WERI-Rb-1 (cell line): ENCODE measurements at regions not wholly inside any gene's neighbourhood (a gene's known extent, or its start where the extent isn't known, plus 50 kb on each side); places are given as distances from the start of the nearest gene placed in this dataset.
A peak's percentile ranks its signal among the peaks of the same experiment; 100 is the strongest.

Experiments used
- DNase-seq: peaks from one replicate; pipeline ENCODE4 v3.0.0-alpha.2; 2020
- H3K27ac ChIP-seq: fragments of 250-450 bp; sonication (Bioruptor Pico); 2 replicates; pipeline ENCODE4 v1.5.1; 2020; ENCODE audit warnings: mild to moderate bottlenecking, moderate library complexity
- H3K27me3 ChIP-seq: fragments of 250-450 bp; sonication (Bioruptor Pico); 2 replicates; pipeline ENCODE4 v1.5.1; 2021; ENCODE audit warnings: mild to moderate bottlenecking, low read depth, moderate library complexity; ENCODE audit not compliant: insufficient read depth, severe bottlenecking
- H3K36me3 ChIP-seq: fragments of 250-450 bp; sonication (Bioruptor Pico); 2 replicates; pipeline ENCODE4 v1.5.1; 2020; ENCODE audit warnings: mild to moderate bottlenecking, moderate library complexity
- H3K4me3 ChIP-seq: 2 replicates; pipeline ENCODE4 v1.5.1; 2011; ENCODE audit warnings: low read depth, mild to moderate bottlenecking, control low read depth, low read length
- H3K9me3 ChIP-seq: fragments of 250-450 bp; sonication (Bioruptor Pico); 2 replicates; pipeline ENCODE4 v1.5.1; 2021; ENCODE audit warnings: mild to moderate bottlenecking, moderate library complexity; ENCODE audit not compliant: severe bottlenecking
- CTCF ChIP-seq: IDR thresholded peaks from 2 replicates; pipeline ENCODE4 v1.5.1; 2011; ENCODE audit warnings: low read depth, mild to moderate bottlenecking, control low read depth, inconsistent platforms, low read length

DNA sequence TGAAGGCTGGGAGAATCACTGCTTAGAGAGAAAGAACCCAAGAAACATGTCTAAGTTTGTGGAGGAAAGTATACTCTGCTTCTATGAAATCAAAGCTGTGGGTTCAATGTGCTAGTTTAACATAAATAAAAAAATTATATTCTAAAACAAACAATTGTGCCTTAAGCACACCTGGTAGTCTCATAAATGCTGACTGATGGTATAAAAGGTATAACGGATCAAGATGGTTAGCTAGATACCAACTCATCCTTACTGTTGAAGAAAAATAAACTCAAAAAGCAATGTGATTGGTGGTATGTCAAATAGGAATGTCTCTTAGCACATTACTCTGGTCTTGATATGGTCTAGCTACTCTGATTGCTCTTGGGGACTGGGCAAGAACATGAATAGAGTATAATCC lies 117.8 kb downstream of the SLC41A2 start:
- H3K36me3 ChIP-seq: no peaks in the 10 kb centered on the region
- H3K4me3 ChIP-seq: no peak overlapping the region
- DNase-seq: no peak
- no peaks in the 10 kb centered on the region for H3K9me3 ChIP-seq
- no peaks in the 10 kb centered on the region for H3K27me3 ChIP-seq
- H3K27ac ChIP-seq: no peak overlapping the region
- no peak for TF ChIP-seq CTCF

- H3K27ac ChIP-seq: no peak overlapping the region
- DNase-seq: no peak
- H3K4me3 ChIP-seq: no peak overlapping the region
- no peaks in the 10 kb centered on the region for H3K9me3 ChIP-seq
- TF ChIP-seq CTCF: no peak
- no peaks in the 10 kb centered on the region for H3K36me3 ChIP-seq
- H3K27me3 ChIP-seq: no peaks in the 10 kb centered on the region
These were observed 122.8 kb downstream of the SLC41A2 start for GRCh38 chr12:104835317-104835716.

GRCh38 chr12:104834607-104835006 lies 123.5 kb downstream of the SLC41A2 start:
- Histone ChIP-seq H3K36me3 (no peaks in the 10 kb centered on the region), H3K27ac (no peak overlapping the region)
- no peak for TF ChIP-seq CTCF

GRCh38 chr12:104833756-104834155 lies 124.3 kb downstream of the SLC41A2 start:
- no peaks in the 10 kb centered on the region for H3K9me3 ChIP-seq
- no peaks in the 10 kb centered on the region for H3K36me3 ChIP-seq
- no peaks in the 10 kb centered on the region for H3K27me3 ChIP-seq
- H3K4me3 ChIP-seq: no peak overlapping the region
- no peak overlapping the region for H3K27ac ChIP-seq
- no peak for TF ChIP-seq CTCF
- no peak for DNase-seq

More at GRCh38 chr12:104834607-104835006, 123.5 kb downstream of the SLC41A2 start:
- Histone ChIP-seq H3K4me3 (no peak overlapping the region), H3K27me3 (no peaks in the 10 kb centered on the region), H3K9me3 (no peaks in the 10 kb centered on the region)
- DNase-seq: no peak

DNA sequence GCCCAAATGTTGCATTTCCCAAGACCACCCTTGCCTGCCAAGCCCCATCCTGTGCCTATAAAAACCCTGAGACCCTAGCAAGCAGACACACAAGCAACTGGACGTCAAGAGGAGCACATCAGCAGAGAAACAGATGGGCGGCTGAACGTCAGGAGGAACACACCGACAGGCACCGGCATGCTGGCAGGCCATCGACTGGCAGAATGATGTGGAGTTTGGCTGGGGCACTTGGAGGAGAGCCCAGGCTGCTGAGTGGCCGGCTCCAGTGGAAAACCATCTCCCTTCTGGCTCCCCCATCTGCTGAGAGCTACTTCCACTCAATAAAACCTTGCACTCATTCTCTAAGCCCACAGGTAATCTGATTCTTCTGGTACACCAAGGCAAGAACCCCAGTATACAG lies 130.1 kb downstream of the SLC41A2 start:
- DNase-seq: no peak
- no peak overlapping the region for H3K27ac ChIP-seq
- no peaks in the 10 kb centered on the region for H3K27me3 ChIP-seq
- peaks cover 14% of the 10 kb centered on the region for H3K9me3 ChIP-seq
- TF ChIP-seq CTCF: no peak
- no peaks in the 10 kb centered on the region for H3K36me3 ChIP-seq
- no peak overlapping the region for H3K4me3 ChIP-seq

- no peak for DNase-seq
- no peak overlapping the region for H3K4me3 ChIP-seq
- H3K36me3 ChIP-seq: no peaks in the 10 kb centered on the region
- TF ChIP-seq CTCF: peak; percentile 24; the same call in 1 of the 2 replicates
- peaks cover 14% of the 10 kb centered on the region for H3K9me3 ChIP-seq
- no peaks in the 10 kb centered on the region for H3K27me3 ChIP-seq
- no peak overlapping the region for H3K27ac ChIP-seq
These were observed 130.5 kb downstream of the SLC41A2 start for GRCh38 chr12:104827587-104827986.
